Sigmoid colon (tissue), 4 donors: ENCODE measurements at regions not wholly inside any gene's neighbourhood (a gene's known extent, or its start where the extent isn't known, plus 50 kb on each side); places are given as distances from the start of the nearest gene placed in this dataset.

Experiments used
- EP300 ChIP-seq, 4 donors: sonication (generic); formaldehyde crosslinking; IDR thresholded peaks; one replicate each; pipeline ENCODE4 v1.6.1; 2017; ENCODE audit warnings: antibody characterized with exemption in 4 of 4
- POLR2A ChIP-seq, 2 donors: fragments of 450-650 bp; IDR thresholded peaks; one replicate each; pipeline ENCODE4 v1.6.1; 2016; ENCODE audit warnings: antibody characterized with exemption in 2 of 2, mild to moderate bottlenecking in 2 of 2, moderate library complexity in 2 of 2
- POLR2AphosphoS5 ChIP-seq, 4 donors: sonication (generic); formaldehyde crosslinking; IDR thresholded peaks; one replicate each; pipeline ENCODE4 v1.6.1; 2017; ENCODE audit warnings: antibody characterized with exemption in 4 of 4
- TF ChIP-seq, protein P1 (sequence below), 4 experiments: fragments of 450-650 bp in 3 of 4; fragments of 200-600 bp in 1 of 4; IDR thresholded peaks; one replicate each; pipeline ENCODE4 v1.5.1; 2016 to 2019; ENCODE audit warnings: antibody characterized with exemption in 4 of 4, mild to moderate bottlenecking in 3 of 4, moderate library complexity in 2 of 4

DNA sequence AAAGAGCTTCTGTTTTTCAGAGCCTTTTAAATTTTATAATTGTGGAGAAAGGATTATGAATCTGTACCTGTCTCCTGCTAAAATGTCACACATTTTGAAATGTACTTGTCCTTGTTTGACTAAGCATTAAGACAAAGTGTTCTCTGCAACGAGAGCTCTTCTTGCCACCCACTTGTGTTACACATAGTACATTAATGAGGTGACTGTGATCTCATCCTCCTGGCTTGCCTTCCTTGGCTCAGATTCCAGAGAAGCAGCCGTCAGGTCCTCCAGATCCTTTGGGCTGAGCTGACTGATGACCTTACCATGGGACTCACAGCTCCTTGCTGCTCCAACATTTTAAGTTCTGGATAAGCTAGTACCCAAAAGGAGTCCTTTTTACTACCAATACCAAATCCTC, 81.4 kb downstream of the BBS10 start:
- TF ChIP-seq, protein P1, sequence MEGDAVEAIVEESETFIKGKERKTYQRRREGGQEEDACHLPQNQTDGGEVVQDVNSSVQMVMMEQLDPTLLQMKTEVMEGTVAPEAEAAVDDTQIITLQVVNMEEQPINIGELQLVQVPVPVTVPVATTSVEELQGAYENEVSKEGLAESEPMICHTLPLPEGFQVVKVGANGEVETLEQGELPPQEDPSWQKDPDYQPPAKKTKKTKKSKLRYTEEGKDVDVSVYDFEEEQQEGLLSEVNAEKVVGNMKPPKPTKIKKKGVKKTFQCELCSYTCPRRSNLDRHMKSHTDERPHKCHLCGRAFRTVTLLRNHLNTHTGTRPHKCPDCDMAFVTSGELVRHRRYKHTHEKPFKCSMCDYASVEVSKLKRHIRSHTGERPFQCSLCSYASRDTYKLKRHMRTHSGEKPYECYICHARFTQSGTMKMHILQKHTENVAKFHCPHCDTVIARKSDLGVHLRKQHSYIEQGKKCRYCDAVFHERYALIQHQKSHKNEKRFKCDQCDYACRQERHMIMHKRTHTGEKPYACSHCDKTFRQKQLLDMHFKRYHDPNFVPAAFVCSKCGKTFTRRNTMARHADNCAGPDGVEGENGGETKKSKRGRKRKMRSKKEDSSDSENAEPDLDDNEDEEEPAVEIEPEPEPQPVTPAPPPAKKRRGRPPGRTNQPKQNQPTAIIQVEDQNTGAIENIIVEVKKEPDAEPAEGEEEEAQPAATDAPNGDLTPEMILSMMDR (IDR thresholded peaks at IDR 0.05), result no peak
- TF ChIP-seq POLR2A (IDR thresholded peaks at IDR 0.05), result no peak
- peak in 1 of 4 donors; percentile 16 for TF ChIP-seq POLR2AphosphoS5 (IDR thresholded peaks at IDR 0.05)
- TF ChIP-seq EP300 (IDR thresholded peaks at IDR 0.05), result no peak
